H1 (cell line): ENCODE measurements at regions not wholly inside any gene's neighbourhood (a gene's known extent, or its start where the extent isn't known, plus 50 kb on each side); places are given as distances from the start of the nearest gene placed in this dataset.

ENCODE experiments used
- CBX8 ChIP-seq: fragments of 300-800, 300-1000 bp; sonication (generic); IDR thresholded peaks from 2 replicates; pipeline ENCODE4 v1.7.1; 2016; ENCODE audit warnings: low read depth, low read length, borderline replicate concordance
- CHD2 ChIP-seq: IDR thresholded peaks from 2 replicates; pipeline ENCODE4 v1.6.1; 2012; ENCODE audit warnings: low read length, improper control_type of control experiment
- GTF2F1 ChIP-seq: IDR thresholded peaks from 2 replicates; pipeline ENCODE4 v1.6.1; 2012; ENCODE audit warnings: low read depth, low read length, improper control_type of control experiment, borderline replicate concordance

- TF ChIP-seq CHD2 (no peak), CBX8 (no peak), GTF2F1 (no peak)
Measured at GRCh38 chr4:99749445-99750391, 66.9 kb upstream of the DAPP1 start (continued).
